GM19099 (cell line): ENCODE measurements at regions not wholly inside any gene's neighbourhood (a gene's known extent, or its start where the extent isn't known, plus 50 kb on each side); places are given as distances from the start of the nearest gene placed in this dataset.

Experiments
- POLR2A ChIP-seq: IDR thresholded peaks from 3 replicates; pipeline ENCODE4 v1.6.1; 2011; ENCODE audit warnings: low read depth; ENCODE audit not compliant: insufficient read length; ENCODE audit errors: extremely low read depth

GRCh38 chr10:78690354-78691111 is 378.2 kb upstream of the ZMIZ1 start:
- TF ChIP-seq POLR2A, result no peak

GRCh38 chr10:78691301-78692030 is 377.3 kb upstream of the ZMIZ1 start:
- no peak for TF ChIP-seq POLR2A

GRCh38 chr10:78692071-78692470 is 376.7 kb upstream of the ZMIZ1 start:
- TF ChIP-seq POLR2A, result no peak

GRCh38 chr10:78695846-78696245 is 372.9 kb upstream of the ZMIZ1 start:
- no peak for TF ChIP-seq POLR2A

GRCh38 chr10:78696791-78697395 is 371.9 kb upstream of the ZMIZ1 start:
- no peak for TF ChIP-seq POLR2A

GRCh38 chr10:78699971-78700370 is 368.8 kb upstream of the ZMIZ1 start:
- no peak for TF ChIP-seq POLR2A

GRCh38 chr10:78700413-78700812 is 368.4 kb upstream of the ZMIZ1 start:
- no peak for TF ChIP-seq POLR2A

- TF ChIP-seq POLR2A, result no peak
Observed at GRCh38 chr10:78700816-78701520, 367.8 kb upstream of the ZMIZ1 start.

GRCh38 chr10:78702186-78702585 is 366.6 kb upstream of the ZMIZ1 start:
- no peak for TF ChIP-seq POLR2A

- no peak for TF ChIP-seq POLR2A
Observed at GRCh38 chr10:78702876-78703275, 365.9 kb upstream of the ZMIZ1 start.

GRCh38 chr10:78703593-78703992 is 365.2 kb upstream of the ZMIZ1 start:
- no peak for TF ChIP-seq POLR2A

GRCh38 chr10:78706256-78706655 is 362.5 kb upstream of the ZMIZ1 start:
- no peak for TF ChIP-seq POLR2A

- TF ChIP-seq POLR2A, result no peak
Observed at GRCh38 chr10:78706726-78707540, 361.8 kb upstream of the ZMIZ1 start.

GRCh38 chr10:78707745-78708144 is 361.0 kb upstream of the ZMIZ1 start:
- TF ChIP-seq POLR2A, result no peak
